Transverse colon (tissue), 4 donors: ENCODE measurements at regions not wholly inside any gene's neighbourhood (a gene's known extent, or its start where the extent isn't known, plus 50 kb on each side); places are given as distances from the start of the nearest gene placed in this dataset.

ENCODE experiments used
- CTCF ChIP-seq, 5 experiments: fragments of 200-600 bp in 3 of 5; fragments of 450-650 bp in 2 of 5; sonication (generic) in 3 of 5; IDR thresholded peaks; 1 replicate in 2 of 5; 2 replicates in 3 of 5; pipeline ENCODE4 v1.5.1; 2016 to 2017; ENCODE audit warnings: antibody characterized with exemption in 5 of 5, inconsistent platforms in 3 of 5, mild to moderate bottlenecking in 2 of 5, moderate library complexity in 1 of 5
- EP300 ChIP-seq: sonication (generic); formaldehyde crosslinking; IDR thresholded peaks from one replicate; pipeline ENCODE4 v1.6.1; 2017; ENCODE audit warnings: antibody characterized with exemption, low read depth
- POLR2A ChIP-seq: fragments of 450-650 bp; IDR thresholded peaks from one replicate; pipeline ENCODE4 v1.6.1; 2016; ENCODE audit warnings: antibody characterized with exemption, mild to moderate bottlenecking, moderate library complexity
- POLR2AphosphoS5 ChIP-seq, 3 donors: sonication (generic); formaldehyde crosslinking; IDR thresholded peaks; one replicate each; pipeline ENCODE4 v1.6.1; 2016; ENCODE audit warnings: antibody characterized with exemption in 3 of 3

GRCh38 chr11:22508665-22509064, 117.0 kb downstream of the FANCF start:
- TF ChIP-seq CTCF (IDR thresholded peaks at IDR 0.05) (no peak), EP300 (no peak), POLR2A (no peak), POLR2AphosphoS5 (IDR thresholded peaks at IDR 0.05) (no peak)
